Lower lobe of right lung (tissue), 2 donors: ENCODE measurements at regions not wholly inside any gene's neighbourhood (a gene's known extent, or its start where the extent isn't known, plus 50 kb on each side); places are given as distances from the start of the nearest gene placed in this dataset.

Experiments used
- ATAC-seq, 2 donors: fragments of 200-7000 bp; cut with Tn5 transposase; one replicate each; pipeline ENCODE4 v1.9.1; 2020 to 2022; ENCODE audit warnings: mild to moderate bottlenecking in 2 of 2, moderate library complexity in 2 of 2
- DNase-seq: peaks from one replicate; pipeline ENCODE4 v3.0.0-alpha.2; 2020
- H3K27ac ChIP-seq: fragments of 200-600 bp; one replicate; pipeline ENCODE4 v1.8.0; 2022
- H3K27me3 ChIP-seq: fragments of 200-600 bp; one replicate; pipeline ENCODE4 v1.8.0; 2022; ENCODE audit warnings: low read depth
- H3K36me3 ChIP-seq: fragments of 200-600 bp; one replicate; pipeline ENCODE4 v1.8.0; 2022; ENCODE audit warnings: mild to moderate bottlenecking
- H3K4me1 ChIP-seq: fragments of 200-600 bp; one replicate; pipeline ENCODE4 v1.8.0; 2022
- H3K4me3 ChIP-seq: fragments of 200-600 bp; one replicate; pipeline ENCODE4 v1.8.0; 2022; ENCODE audit warnings: mild to moderate bottlenecking
- H3K9me3 ChIP-seq: fragments of 200-600 bp; one replicate; pipeline ENCODE4 v1.8.0; 2022
- CTCF ChIP-seq: fragments of 200-600 bp; IDR thresholded peaks from one replicate; pipeline ENCODE4 v1.8.0; 2022; ENCODE audit warnings: antibody characterized with exemption, mild to moderate bottlenecking
- intact Hi-C: fragments of 100-400 bp; cut with DNase I; formaldehyde crosslinking; loops from one replicate; pipeline ENCODE4 v1.11.0; 2022
- donor health status: DM: no; HTN: yes; CAD: no; lungs with severe emphysema.

GRCh38 chr20:39302312-39302711, 340.2 kb downstream of the DHX35 start:
- no peak overlapping the region for H3K27ac ChIP-seq
- no peak for DNase-seq
- no peaks in the 10 kb centered on the region for H3K9me3 ChIP-seq
- TF ChIP-seq CTCF, result no peak
- H3K4me1 ChIP-seq, result peaks cover 7% of the 10 kb centered on the region
- H3K4me3 ChIP-seq, result no peak overlapping the region
- intact Hi-C loops, result no loop called here
- ATAC-seq, result no peak
- no peaks in the 10 kb centered on the region for H3K27me3 ChIP-seq
- no peaks in the 10 kb centered on the region for H3K36me3 ChIP-seq

DNA sequence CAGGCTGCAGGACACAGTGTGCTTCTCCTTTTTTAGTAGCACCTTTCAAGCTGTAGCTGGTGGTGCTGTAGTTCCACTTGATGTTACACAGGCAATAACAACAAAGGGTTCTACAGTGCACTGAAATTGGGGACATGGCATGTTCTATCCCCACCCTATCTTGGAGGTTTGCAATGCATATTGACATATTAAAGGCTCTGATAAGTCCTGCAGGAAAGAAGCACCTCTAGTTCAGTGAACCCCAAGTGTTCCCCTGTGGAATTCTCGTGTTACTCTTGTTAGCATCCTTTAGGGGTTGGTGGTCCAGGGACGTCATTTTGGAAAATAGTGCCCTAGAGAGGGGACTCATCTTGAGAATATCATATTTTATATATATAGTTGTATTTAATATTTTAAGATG, 337.6 kb downstream of the DHX35 start:
- H3K27ac ChIP-seq, result no peak overlapping the region
- intact Hi-C loops, result no loop called here
- H3K4me1 ChIP-seq, result peaks cover 7% of the 10 kb centered on the region
- no peaks in the 10 kb centered on the region for H3K9me3 ChIP-seq
- DNase-seq (no peak), ATAC-seq (no peak)
- no peak for TF ChIP-seq CTCF
- H3K27me3 ChIP-seq, result no peaks in the 10 kb centered on the region
- no peak overlapping the region for H3K4me3 ChIP-seq
- no peaks in the 10 kb centered on the region for H3K36me3 ChIP-seq

- TF ChIP-seq CTCF, result no peak
- Histone ChIP-seq H3K27ac (no peak overlapping the region), H3K36me3 (no peaks in the 10 kb centered on the region), H3K4me3 (no peak overlapping the region), H3K9me3 (no peaks in the 10 kb centered on the region), H3K4me1 (peaks cover 7% of the 10 kb centered on the region), H3K27me3 (no peaks in the 10 kb centered on the region)
- ATAC-seq, result peak; percentile 63
- DNase-seq, result no peak
- intact Hi-C loops, result no loop called here
These were observed 336.7 kb downstream of the DHX35 start for GRCh38 chr20:39298571-39299506.

- H3K36me3 ChIP-seq, result no peaks in the 10 kb centered on the region
- DNase-seq (no peak), ATAC-seq (no peak)
- TF ChIP-seq CTCF, result no peak
- no peak overlapping the region for H3K4me3 ChIP-seq
- intact Hi-C loops, result no loop called here
- H3K9me3 ChIP-seq, result no peaks in the 10 kb centered on the region
- no peak overlapping the region for H3K27ac ChIP-seq
- H3K27me3 ChIP-seq, result no peaks in the 10 kb centered on the region
- H3K4me1 ChIP-seq, result peaks cover 7% of the 10 kb centered on the region
These were observed 336.0 kb downstream of the DHX35 start for GRCh38 chr20:39298121-39298520.

DNA sequence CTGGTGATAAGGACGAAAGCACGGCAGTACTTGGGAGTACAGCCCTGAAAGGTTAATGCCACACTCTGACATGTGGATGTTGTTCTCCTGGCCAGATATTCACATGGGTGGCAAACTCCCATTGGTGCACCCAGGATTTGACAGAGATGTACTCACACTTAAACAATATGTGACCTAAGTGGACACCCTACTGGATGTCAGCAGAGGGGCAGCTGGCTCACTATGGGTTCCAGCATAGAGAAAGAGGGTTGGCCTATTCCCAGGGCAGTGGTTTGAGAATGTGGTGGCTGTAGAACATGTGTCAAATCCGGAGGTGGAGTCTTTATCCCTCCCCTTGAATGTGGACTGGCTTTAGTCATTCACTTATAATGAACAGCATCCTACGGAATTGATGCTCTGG, 333.2 kb downstream of the DHX35 start:
- ATAC-seq (no peak), DNase-seq (no peak)
- Histone ChIP-seq H3K36me3 (no peaks in the 10 kb centered on the region), H3K9me3 (no peaks in the 10 kb centered on the region), H3K27ac (no peak overlapping the region), H3K4me3 (no peak overlapping the region), H3K4me1 (peaks cover 7% of the 10 kb centered on the region), H3K27me3 (no peaks in the 10 kb centered on the region)
- TF ChIP-seq CTCF, result no peak
- intact Hi-C loops, result no loop called here
